AG09319 (cell line): ENCODE measurements at regions not wholly inside any gene's neighbourhood (a gene's known extent, or its start where the extent isn't known, plus 50 kb on each side); places are given as distances from the start of the nearest gene placed in this dataset.

Source experiments
- DNase-seq: peaks from one replicate; pipeline ENCODE4 v3.0.0-alpha.2; 2010; ENCODE audit warnings: low read depth; ENCODE audit errors: extremely low read depth
- CTCF ChIP-seq: IDR thresholded peaks from 2 replicates; pipeline ENCODE4 v1.5.1; 2011; ENCODE audit warnings: low read depth, mild to moderate bottlenecking, inconsistent platforms, low read length, moderate library complexity

GRCh38 chr16:76756423-76756822 is 434.6 kb upstream of the MON1B start:
- DNase-seq: no peak

DNA sequence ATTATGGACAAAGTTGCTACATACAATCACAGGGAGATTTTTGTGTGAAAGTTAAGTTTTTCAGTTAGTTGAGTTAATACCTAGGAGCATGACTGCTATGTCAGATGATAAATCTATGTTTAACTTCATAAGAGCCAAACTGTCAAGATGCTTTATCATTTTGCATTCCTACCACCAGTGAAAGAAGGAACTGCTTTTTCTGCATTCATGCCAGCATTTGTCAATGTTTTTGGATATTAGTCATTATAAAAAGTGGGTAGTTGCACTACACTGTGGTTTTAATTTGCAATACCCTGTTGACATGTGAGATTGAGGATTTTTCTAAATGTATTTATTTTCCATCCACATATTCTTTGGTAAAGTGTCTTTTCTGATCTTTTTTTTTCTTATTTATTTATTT is 434.0 kb upstream of the MON1B start:
- TF ChIP-seq CTCF: no peak
- DNase-seq: no peak

More at GRCh38 chr16:76756423-76756822, 434.6 kb upstream of the MON1B start:
- TF ChIP-seq CTCF: no peak

DNA sequence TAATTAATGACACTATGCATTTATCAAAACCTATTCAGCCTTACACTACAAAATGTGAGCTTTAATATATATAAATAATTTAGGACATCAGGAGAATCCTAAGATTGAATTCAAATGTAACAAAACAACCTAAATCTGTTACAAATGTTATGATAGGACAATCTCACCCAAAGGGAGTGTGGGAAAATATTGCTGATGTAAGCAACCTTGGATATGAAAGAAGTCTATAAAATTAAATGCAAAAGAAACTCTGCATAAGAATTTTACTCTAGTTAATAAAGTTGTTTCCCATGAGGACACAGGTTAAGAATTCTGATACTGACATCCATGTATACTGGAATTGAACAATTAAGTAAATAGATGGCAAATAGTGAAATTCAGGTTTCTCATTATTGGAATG is 424.5 kb upstream of the MON1B start:
- no peak for TF ChIP-seq CTCF
- DNase-seq: no peak

GRCh38 chr16:76768316-76768715 is 422.7 kb upstream of the MON1B start:
- TF ChIP-seq CTCF: no peak
- DNase-seq: no peak

GRCh38 chr16:76768948-76769347 is 422.0 kb upstream of the MON1B start:
- DNase-seq: no peak
- TF ChIP-seq CTCF: no peak

GRCh38 chr16:76771216-76771615 is 419.8 kb upstream of the MON1B start:
- no peak for TF ChIP-seq CTCF
- no peak for DNase-seq

DNA sequence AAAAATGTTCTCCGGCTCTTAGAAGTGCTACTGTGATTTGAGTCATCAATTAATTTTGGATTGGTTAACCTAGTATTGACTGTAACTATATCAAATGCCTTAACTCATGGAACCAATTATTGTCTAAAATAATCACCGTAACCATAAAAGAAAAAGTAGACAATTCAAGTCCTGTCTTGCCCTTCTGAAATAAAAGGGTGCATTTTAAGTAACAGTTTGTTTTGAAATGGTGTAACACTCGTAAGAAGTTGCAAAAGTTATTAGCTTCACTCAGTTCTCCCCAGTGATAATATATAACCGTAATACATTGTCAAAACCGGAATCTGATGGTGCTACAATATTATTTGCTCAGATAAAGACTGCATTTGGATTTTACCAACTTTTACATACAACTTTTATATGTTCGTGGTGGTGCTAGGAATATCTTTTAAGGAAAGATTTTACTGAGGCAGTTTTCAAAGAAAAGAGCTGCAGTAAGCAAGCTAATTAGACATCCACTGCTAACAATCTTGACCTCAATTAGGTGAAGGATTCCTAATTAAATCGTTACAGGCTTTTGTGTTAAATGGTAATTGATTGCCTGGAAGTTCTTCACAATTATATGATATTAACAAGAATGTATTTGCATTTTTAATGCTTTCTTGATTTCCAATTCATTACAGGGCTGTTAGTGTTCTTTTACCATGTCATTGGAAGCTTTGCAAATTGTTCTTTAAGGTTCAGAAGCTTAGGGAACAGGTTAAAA is 413.1 kb upstream of the MON1B start:
- no peak for TF ChIP-seq CTCF
- no peak for DNase-seq
